RWPE2 (cell line): ENCODE measurements at regions not wholly inside any gene's neighbourhood (a gene's known extent, or its start where the extent isn't known, plus 50 kb on each side); places are given as distances from the start of the nearest gene placed in this dataset.
A peak's percentile ranks its signal among the peaks of the same experiment; 100 is the strongest.

ENCODE experiments used
- ATAC-seq: fragments of 200-7000 bp; cut with Tn5 transposase; 3 replicates; pipeline ENCODE4 v1.9.1; 2021; ENCODE audit warnings: low read depth
- DNase-seq: peaks from one replicate; pipeline ENCODE4 v3.0.0-alpha.2; 2020; ENCODE audit warnings: low spot score
- H3K27ac ChIP-seq: fragments of 450-650 bp; 2 replicates; pipeline ENCODE4 v1.5.1; 2017; ENCODE audit warnings: mild to moderate bottlenecking; ENCODE audit not compliant: poor library complexity, severe bottlenecking
- H3K27me3 ChIP-seq: fragments of 250-450 bp; sonication (Bioruptor Pico); 2 replicates; pipeline ENCODE4 v1.5.1; 2021; ENCODE audit warnings: mild to moderate bottlenecking, moderate library complexity; ENCODE audit not compliant: insufficient read depth, poor library complexity, severe bottlenecking
- H3K36me3 ChIP-seq: fragments of 250-450 bp; sonication (Bioruptor Pico); 2 replicates; pipeline ENCODE4 v1.5.1; 2020; ENCODE audit warnings: low read depth, mild to moderate bottlenecking, moderate library complexity
- H3K4me1 ChIP-seq: fragments of 250-450 bp; sonication (Bioruptor Pico); 2 replicates; pipeline ENCODE4 v1.5.1; 2021; ENCODE audit warnings: mild to moderate bottlenecking, moderate library complexity; ENCODE audit not compliant: insufficient read depth, poor library complexity, severe bottlenecking
- H3K4me3 ChIP-seq: fragments of 250-450 bp; sonication (Bioruptor Pico); 2 replicates; pipeline ENCODE4 v1.5.1; 2021; ENCODE audit warnings: mild to moderate bottlenecking, moderate library complexity; ENCODE audit not compliant: severe bottlenecking
- H3K9me3 ChIP-seq: fragments of 250-450 bp; sonication (Bioruptor Pico); 2 replicates; pipeline ENCODE4 v1.5.1; 2021; ENCODE audit warnings: mild to moderate bottlenecking, moderate library complexity; ENCODE audit not compliant: severe bottlenecking
- TF ChIP-seq, protein P1 (sequence below): fragments of 450-650 bp; IDR thresholded peaks from one replicate; pipeline ENCODE4 v1.5.1; 2017; ENCODE audit warnings: mild to moderate bottlenecking, moderate library complexity; ENCODE audit not compliant: poor library complexity, severe bottlenecking

- Histone ChIP-seq H3K36me3 (no peaks in the 10 kb centered on the region), H3K9me3 (no peaks in the 10 kb centered on the region), H3K4me1 (peaks cover 3% of the 10 kb centered on the region), H3K4me3 (no peak overlapping the region), H3K27me3 (no peaks in the 10 kb centered on the region), H3K27ac (peak overlapping the region; percentile 15)
- ATAC-seq (peak; percentile 51; the same call in 2 of the 3 replicates), DNase-seq (no peak)
- TF ChIP-seq, protein P1, sequence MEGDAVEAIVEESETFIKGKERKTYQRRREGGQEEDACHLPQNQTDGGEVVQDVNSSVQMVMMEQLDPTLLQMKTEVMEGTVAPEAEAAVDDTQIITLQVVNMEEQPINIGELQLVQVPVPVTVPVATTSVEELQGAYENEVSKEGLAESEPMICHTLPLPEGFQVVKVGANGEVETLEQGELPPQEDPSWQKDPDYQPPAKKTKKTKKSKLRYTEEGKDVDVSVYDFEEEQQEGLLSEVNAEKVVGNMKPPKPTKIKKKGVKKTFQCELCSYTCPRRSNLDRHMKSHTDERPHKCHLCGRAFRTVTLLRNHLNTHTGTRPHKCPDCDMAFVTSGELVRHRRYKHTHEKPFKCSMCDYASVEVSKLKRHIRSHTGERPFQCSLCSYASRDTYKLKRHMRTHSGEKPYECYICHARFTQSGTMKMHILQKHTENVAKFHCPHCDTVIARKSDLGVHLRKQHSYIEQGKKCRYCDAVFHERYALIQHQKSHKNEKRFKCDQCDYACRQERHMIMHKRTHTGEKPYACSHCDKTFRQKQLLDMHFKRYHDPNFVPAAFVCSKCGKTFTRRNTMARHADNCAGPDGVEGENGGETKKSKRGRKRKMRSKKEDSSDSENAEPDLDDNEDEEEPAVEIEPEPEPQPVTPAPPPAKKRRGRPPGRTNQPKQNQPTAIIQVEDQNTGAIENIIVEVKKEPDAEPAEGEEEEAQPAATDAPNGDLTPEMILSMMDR = no peak
Measured at GRCh38 chr4:28251831-28252230, 1391.2 kb downstream of the STIM2 start.

DNA sequence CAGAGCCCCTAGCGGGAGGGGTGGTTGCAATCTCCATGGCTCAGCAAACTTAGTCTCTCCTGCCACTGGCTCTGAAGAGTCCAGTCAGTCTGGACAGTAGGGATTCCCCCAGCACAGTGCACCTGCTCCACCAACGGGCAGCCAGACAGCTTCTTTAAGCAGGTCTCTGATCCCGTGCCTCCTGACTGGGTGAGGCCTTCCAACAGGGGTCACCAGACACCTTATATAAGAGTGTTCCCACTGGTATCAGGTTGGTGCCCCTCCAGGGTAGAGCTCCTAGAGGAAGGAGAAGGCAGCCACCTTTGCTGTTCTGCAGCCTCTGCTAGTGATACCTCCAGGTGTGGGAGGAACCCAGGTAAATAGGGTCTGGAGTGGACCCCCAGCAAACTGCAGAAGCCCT, 1393.4 kb downstream of the STIM2 start:
- no peak for DNase-seq
- Histone ChIP-seq H3K4me1 (no peaks in the 10 kb centered on the region), H3K4me3 (no peak overlapping the region), H3K27me3 (no peaks in the 10 kb centered on the region), H3K9me3 (no peaks in the 10 kb centered on the region), H3K27ac (no peak overlapping the region), H3K36me3 (no peaks in the 10 kb centered on the region)
- TF ChIP-seq, protein P1 = no peak
- ATAC-seq = no peak

GRCh38 chr4:28256295-28256694, 1395.7 kb downstream of the STIM2 start:
- DNase-seq = no peak
- TF ChIP-seq, protein P1 = no peak
- Histone ChIP-seq H3K27me3 (no peaks in the 10 kb centered on the region), H3K4me1 (no peaks in the 10 kb centered on the region), H3K9me3 (no peaks in the 10 kb centered on the region), H3K36me3 (no peaks in the 10 kb centered on the region), H3K27ac (no peak overlapping the region), H3K4me3 (no peak overlapping the region)
- no peak for ATAC-seq

DNA sequence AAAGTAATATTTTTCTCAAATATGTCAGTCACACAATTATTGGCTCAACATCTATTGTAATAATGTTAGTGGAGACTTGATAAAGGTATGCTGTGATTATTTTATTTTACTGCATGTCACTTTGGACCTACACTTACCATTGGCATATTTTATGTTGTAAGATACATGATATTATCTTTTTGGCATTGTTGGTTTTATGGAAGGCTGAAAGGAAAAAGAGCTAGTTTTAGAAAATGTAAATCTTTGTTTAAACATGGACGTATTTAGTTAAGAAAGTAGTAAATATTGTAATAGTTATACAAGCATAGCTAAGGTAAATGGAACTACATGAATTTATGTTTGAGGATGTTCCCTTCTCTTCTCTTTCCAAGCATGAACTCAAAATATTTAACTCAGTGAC, 1399.3 kb downstream of the STIM2 start:
- H3K27ac ChIP-seq = no peak overlapping the region
- H3K36me3 ChIP-seq = no peaks in the 10 kb centered on the region
- H3K4me1 ChIP-seq = no peaks in the 10 kb centered on the region
- TF ChIP-seq, protein P1 = no peak
- no peak overlapping the region for H3K4me3 ChIP-seq
- H3K9me3 ChIP-seq = no peaks in the 10 kb centered on the region
- H3K27me3 ChIP-seq = no peaks in the 10 kb centered on the region
- no peak for DNase-seq
- no peak for ATAC-seq

DNA sequence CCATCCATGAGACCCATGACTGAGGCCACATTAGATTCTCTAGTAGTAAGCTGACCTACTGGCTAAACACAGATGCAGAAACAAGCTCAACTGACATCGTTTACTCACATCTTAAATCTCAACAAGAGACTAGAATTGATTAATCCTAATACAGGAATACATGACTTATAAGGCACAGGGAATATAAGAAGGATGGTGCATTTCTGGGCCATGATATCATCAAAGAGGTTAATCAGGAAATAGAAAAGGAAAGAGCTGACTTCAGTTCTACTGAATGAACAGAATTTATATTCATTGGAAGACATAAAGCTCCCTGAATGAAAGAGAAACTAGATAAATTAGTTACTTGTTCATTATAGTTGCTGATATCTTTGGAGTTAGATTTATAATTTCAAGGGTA, 1406.5 kb downstream of the STIM2 start:
- TF ChIP-seq, protein P1 = no peak
- Histone ChIP-seq H3K4me3 (no peak overlapping the region), H3K9me3 (no peaks in the 10 kb centered on the region), H3K36me3 (no peaks in the 10 kb centered on the region), H3K27ac (no peak overlapping the region), H3K27me3 (no peaks in the 10 kb centered on the region), H3K4me1 (peaks cover 3% of the 10 kb centered on the region)
- DNase-seq (no peak), ATAC-seq (no peak)
